Esophagus muscularis mucosa (tissue), 4 donors: ENCODE measurements at regions not wholly inside any gene's neighbourhood (a gene's known extent, or its start where the extent isn't known, plus 50 kb on each side); places are given as distances from the start of the nearest gene placed in this dataset.

Experiments
- EP300 ChIP-seq: sonication (generic); formaldehyde crosslinking; IDR thresholded peaks from one replicate; pipeline ENCODE4 v1.6.1; 2017; ENCODE audit warnings: antibody characterized with exemption
- POLR2A ChIP-seq: fragments of 450-650 bp; IDR thresholded peaks from one replicate; pipeline ENCODE4 v1.6.1; 2017; ENCODE audit warnings: antibody characterized with exemption, moderate library complexity, mild to moderate bottlenecking, low read depth
- POLR2AphosphoS5 ChIP-seq, 2 donors: sonication (generic); formaldehyde crosslinking; IDR thresholded peaks; one replicate each; pipeline ENCODE4 v1.6.1; 2017; ENCODE audit warnings: antibody characterized with exemption in 2 of 2
- TF ChIP-seq, protein P1 (sequence below), 3 experiments: fragments of 200-600 bp in 2 of 3; fragments of 450-650 bp in 1 of 3; sonication (generic) in 2 of 3; IDR thresholded peaks; one replicate each; pipeline ENCODE4 v1.5.1; 2017 to 2019; ENCODE audit warnings: antibody characterized with exemption in 3 of 3, mild to moderate bottlenecking in 2 of 3, moderate library complexity in 1 of 3

DNA sequence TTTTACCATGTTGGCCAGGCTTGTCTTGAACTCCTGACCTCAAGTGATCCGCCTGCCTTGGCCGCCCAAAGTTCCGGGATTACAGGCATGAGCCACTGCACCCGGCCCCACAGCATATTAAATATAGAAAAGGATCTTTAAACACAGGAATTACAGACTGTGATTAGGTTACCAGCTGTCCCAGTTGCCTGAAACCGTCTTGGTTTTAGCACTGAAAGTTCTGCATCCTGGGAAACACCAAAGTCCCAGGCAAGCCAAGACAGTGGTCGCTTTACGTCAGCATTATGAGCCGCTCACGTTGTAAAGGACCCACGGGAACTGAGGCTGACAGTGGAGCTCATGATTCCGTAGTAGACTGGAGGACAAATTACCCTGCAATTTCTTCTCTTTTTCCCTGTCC, 69.0 kb upstream of the FAM180A start:
- TF ChIP-seq, protein P1, sequence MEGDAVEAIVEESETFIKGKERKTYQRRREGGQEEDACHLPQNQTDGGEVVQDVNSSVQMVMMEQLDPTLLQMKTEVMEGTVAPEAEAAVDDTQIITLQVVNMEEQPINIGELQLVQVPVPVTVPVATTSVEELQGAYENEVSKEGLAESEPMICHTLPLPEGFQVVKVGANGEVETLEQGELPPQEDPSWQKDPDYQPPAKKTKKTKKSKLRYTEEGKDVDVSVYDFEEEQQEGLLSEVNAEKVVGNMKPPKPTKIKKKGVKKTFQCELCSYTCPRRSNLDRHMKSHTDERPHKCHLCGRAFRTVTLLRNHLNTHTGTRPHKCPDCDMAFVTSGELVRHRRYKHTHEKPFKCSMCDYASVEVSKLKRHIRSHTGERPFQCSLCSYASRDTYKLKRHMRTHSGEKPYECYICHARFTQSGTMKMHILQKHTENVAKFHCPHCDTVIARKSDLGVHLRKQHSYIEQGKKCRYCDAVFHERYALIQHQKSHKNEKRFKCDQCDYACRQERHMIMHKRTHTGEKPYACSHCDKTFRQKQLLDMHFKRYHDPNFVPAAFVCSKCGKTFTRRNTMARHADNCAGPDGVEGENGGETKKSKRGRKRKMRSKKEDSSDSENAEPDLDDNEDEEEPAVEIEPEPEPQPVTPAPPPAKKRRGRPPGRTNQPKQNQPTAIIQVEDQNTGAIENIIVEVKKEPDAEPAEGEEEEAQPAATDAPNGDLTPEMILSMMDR (IDR thresholded peaks at IDR 0.05) = no peak
- TF ChIP-seq POLR2A (no peak), POLR2AphosphoS5 (IDR thresholded peaks at IDR 0.05) (no peak), EP300 (no peak)
